GM23338 (cell line): ENCODE measurements at regions not wholly inside any gene's neighbourhood (a gene's known extent, or its start where the extent isn't known, plus 50 kb on each side); places are given as distances from the start of the nearest gene placed in this dataset.

Source experiments
- ATAC-seq: fragments of 200-7000 bp; cut with Tn5 transposase; 3 replicates; pipeline ENCODE4 v1.9.1; 2020
- DNase-seq: peaks from one replicate; pipeline ENCODE4 v3.0.0-alpha.2; 2015; ENCODE audit warnings: low spot score
- H2AFZ ChIP-seq: fragments of 200-600 bp; sonication (generic); 2 replicates; pipeline ENCODE4 v1.8.0; 2016; ENCODE audit warnings: antibody characterized with exemption, mild to moderate bottlenecking, moderate library complexity
- H3F3A ChIP-seq: fragments of 200-600 bp; sonication (generic); replicated peaks from 2 replicates; pipeline ENCODE4 v1.8.0; 2017; ENCODE audit warnings: antibody characterized with exemption, mixed run types, low read depth
- H3K27ac ChIP-seq: fragments of 200-600 bp; sonication (generic); 2 replicates; pipeline ENCODE4 v1.6.1; 2016; ENCODE audit warnings: low read depth
- H3K27me3 ChIP-seq: fragments of 200-600 bp; sonication (generic); 2 replicates; pipeline ENCODE4 v1.8.0; 2016; ENCODE audit warnings: mild to moderate bottlenecking, mixed run types, moderate library complexity; ENCODE audit not compliant: insufficient read depth
- H3K36me3 ChIP-seq: fragments of 200-600 bp; sonication (generic); 2 replicates; pipeline ENCODE4 v1.8.0; 2016; ENCODE audit warnings: mild to moderate bottlenecking; ENCODE audit not compliant: insufficient read depth
- H3K4me1 ChIP-seq: fragments of 200-600 bp; sonication (generic); 2 replicates; pipeline ENCODE4 v1.8.0; 2016; ENCODE audit warnings: mild to moderate bottlenecking, moderate library complexity; ENCODE audit not compliant: insufficient read depth
- H3K4me2 ChIP-seq: fragments of 200-600 bp; sonication (generic); 2 replicates; pipeline ENCODE4 v1.7.1; 2017; ENCODE audit warnings: mixed run types
- H3K4me3 ChIP-seq: fragments of 200-600 bp; sonication (generic); 2 replicates; pipeline ENCODE4 v1.6.1; 2016; ENCODE audit warnings: mixed run types
- H3K79me2 ChIP-seq: fragments of 200-600 bp; sonication (generic); replicated peaks from 2 replicates; pipeline ENCODE4 v1.8.0; 2017; ENCODE audit warnings: mild to moderate bottlenecking; ENCODE audit not compliant: insufficient read depth
- H3K9me2 ChIP-seq: fragments of 200-600 bp; sonication (generic); 2 replicates; pipeline ENCODE4 v1.8.0; 2017; ENCODE audit not compliant: insufficient read depth
- H4K20me1 ChIP-seq: fragments of 200-600 bp; sonication (generic); replicated peaks from 2 replicates; pipeline ENCODE4 v1.8.0; 2017; ENCODE audit warnings: mild to moderate bottlenecking; ENCODE audit not compliant: insufficient read depth
- H3K27ac Mint-ChIP-seq: 2 replicates; pipeline ENCODE4 v1.8.0; 2020; ENCODE audit warnings: inconsistent platforms, mild to moderate bottlenecking, moderate library complexity, mixed read lengths
- H3K27me3 Mint-ChIP-seq: 3 replicates; pipeline ENCODE4 v1.8.0; 2022; ENCODE audit warnings: low read depth, mild to moderate bottlenecking, moderate library complexity, mixed read lengths, inconsistent platforms; ENCODE audit not compliant: insufficient read depth, poor library complexity
- H3K36me3 Mint-ChIP-seq: 3 replicates; pipeline ENCODE4 v1.8.0; 2021; ENCODE audit warnings: low read depth, mild to moderate bottlenecking, inconsistent platforms, moderate library complexity, mixed read lengths
- H3K4me1 Mint-ChIP-seq: 3 replicates; pipeline ENCODE4 v1.8.0; 2020; ENCODE audit warnings: mild to moderate bottlenecking, inconsistent platforms, mixed read lengths
- H3K4me3 Mint-ChIP-seq: 3 replicates; pipeline ENCODE4 v1.8.0; 2021; ENCODE audit warnings: moderate library complexity, mild to moderate bottlenecking, inconsistent platforms, mixed read lengths
- H3K9me3 Mint-ChIP-seq: 3 replicates; pipeline ENCODE4 v1.8.0; 2020; ENCODE audit warnings: moderate library complexity, mild to moderate bottlenecking, inconsistent platforms, mixed read lengths
- CREB1 ChIP-seq: fragments of 250-450 bp; sonication (Bioruptor Pico); IDR thresholded peaks from 2 replicates; pipeline ENCODE4 v1.5.0; 2020; ENCODE audit warnings: low read depth, mild to moderate bottlenecking, moderate library complexity
- EZH2 ChIP-seq: fragments of 200-600 bp; sonication (generic); IDR thresholded peaks from one replicate; pipeline ENCODE4 v1.8.0; 2017; ENCODE audit warnings: antibody characterized with exemption, mild to moderate bottlenecking, low read depth; ENCODE audit not compliant: unreplicated experiment
- JUNB ChIP-seq: IDR thresholded peaks from one replicate; pipeline ENCODE4 v1.6.1; 2016; ENCODE audit warnings: antibody characterized with exemption; ENCODE audit not compliant: unreplicated experiment
- NANOG ChIP-seq: IDR thresholded peaks from 2 replicates; pipeline ENCODE4 v1.6.1; 2016; ENCODE audit warnings: antibody characterized with exemption, borderline replicate concordance
- POLR2AphosphoS5 ChIP-seq: IDR thresholded peaks from 2 replicates; pipeline ENCODE4 v1.6.1; 2016; ENCODE audit warnings: antibody characterized with exemption, low read depth
- STAT1 ChIP-seq: IDR thresholded peaks from one replicate; pipeline ENCODE4 v1.6.1; 2016; ENCODE audit warnings: antibody characterized with exemption; ENCODE audit not compliant: unreplicated experiment
- ZNF114 ChIP-seq: fragments of 250-450 bp; sonication (Bioruptor Pico); IDR thresholded peaks from 2 replicates; pipeline ENCODE4 v1.5.0; 2020; ENCODE audit warnings: mild to moderate bottlenecking, moderate library complexity
- ZNF331 ChIP-seq: fragments of 250-450 bp; sonication (Bioruptor Pico); IDR thresholded peaks from 2 replicates; pipeline ENCODE4 v1.5.0; 2020; ENCODE audit warnings: low read depth, mild to moderate bottlenecking, moderate library complexity
- TF ChIP-seq, protein P1 (sequence below): fragments of 250-450 bp; sonication (Bioruptor Pico); IDR thresholded peaks from 2 replicates; pipeline ENCODE4 v1.5.0; 2020; ENCODE audit warnings: mild to moderate bottlenecking, moderate library complexity
- TF ChIP-seq, protein P2 (sequence below), 2 experiments: fragments of 200-600 bp in 1 of 2; sonication (generic) in 1 of 2; conservative IDR thresholded peaks; 2 replicates each; pipeline versions ENCODE4 v1.5.1 to v1.6.1; 2016 to 2017; ENCODE audit warnings: antibody characterized with exemption in 2 of 2, low read depth in 2 of 2, mild to moderate bottlenecking in 2 of 2, moderate library complexity in 1 of 2
- TF ChIP-seq, protein P3 (sequence below): IDR thresholded peaks from 2 replicates; pipeline ENCODE4 v1.6.1; 2016; ENCODE audit warnings: antibody characterized with exemption

DNA sequence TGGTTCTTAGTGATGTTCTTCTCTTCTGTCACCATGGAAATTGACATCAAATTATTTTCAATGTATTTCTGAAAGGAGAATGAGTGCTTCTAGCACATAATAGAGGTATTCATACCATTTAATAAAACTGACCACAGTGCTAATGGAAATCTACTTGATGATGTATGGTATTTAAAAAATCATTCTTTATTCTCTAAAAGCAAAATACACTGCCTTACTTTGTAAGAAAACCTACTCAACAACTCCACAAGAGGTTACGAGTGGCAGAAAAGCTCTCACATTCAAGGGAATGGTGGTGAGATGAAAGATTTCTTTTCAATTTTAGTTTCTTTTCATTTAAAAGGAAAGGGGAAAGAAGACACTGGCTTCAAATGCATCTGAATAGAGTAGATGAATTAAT lies 382.3 kb upstream of the CHST9 start:
- no peak overlapping the region for H3K4me3 ChIP-seq
- no peak overlapping the region for H3K27ac ChIP-seq
- peaks cover 6% of the 10 kb centered on the region; the same call in 1 of the 3 replicates for H3K9me3 Mint-ChIP-seq
- H3K4me3 Mint-ChIP-seq = no peak overlapping the region
- H4K20me1 ChIP-seq = no peaks in the 10 kb centered on the region
- H3K36me3 Mint-ChIP-seq = peaks cover 26% of the 10 kb centered on the region; the same call in 2 of the 3 replicates
- ATAC-seq (no peak), DNase-seq (no peak)
- H3F3A ChIP-seq = peaks cover 12% of the 10 kb centered on the region; the same call in 1 of the 2 replicates
- H3K4me1 ChIP-seq = peaks cover 11% of the 10 kb centered on the region
- TF ChIP-seq, protein P1, sequence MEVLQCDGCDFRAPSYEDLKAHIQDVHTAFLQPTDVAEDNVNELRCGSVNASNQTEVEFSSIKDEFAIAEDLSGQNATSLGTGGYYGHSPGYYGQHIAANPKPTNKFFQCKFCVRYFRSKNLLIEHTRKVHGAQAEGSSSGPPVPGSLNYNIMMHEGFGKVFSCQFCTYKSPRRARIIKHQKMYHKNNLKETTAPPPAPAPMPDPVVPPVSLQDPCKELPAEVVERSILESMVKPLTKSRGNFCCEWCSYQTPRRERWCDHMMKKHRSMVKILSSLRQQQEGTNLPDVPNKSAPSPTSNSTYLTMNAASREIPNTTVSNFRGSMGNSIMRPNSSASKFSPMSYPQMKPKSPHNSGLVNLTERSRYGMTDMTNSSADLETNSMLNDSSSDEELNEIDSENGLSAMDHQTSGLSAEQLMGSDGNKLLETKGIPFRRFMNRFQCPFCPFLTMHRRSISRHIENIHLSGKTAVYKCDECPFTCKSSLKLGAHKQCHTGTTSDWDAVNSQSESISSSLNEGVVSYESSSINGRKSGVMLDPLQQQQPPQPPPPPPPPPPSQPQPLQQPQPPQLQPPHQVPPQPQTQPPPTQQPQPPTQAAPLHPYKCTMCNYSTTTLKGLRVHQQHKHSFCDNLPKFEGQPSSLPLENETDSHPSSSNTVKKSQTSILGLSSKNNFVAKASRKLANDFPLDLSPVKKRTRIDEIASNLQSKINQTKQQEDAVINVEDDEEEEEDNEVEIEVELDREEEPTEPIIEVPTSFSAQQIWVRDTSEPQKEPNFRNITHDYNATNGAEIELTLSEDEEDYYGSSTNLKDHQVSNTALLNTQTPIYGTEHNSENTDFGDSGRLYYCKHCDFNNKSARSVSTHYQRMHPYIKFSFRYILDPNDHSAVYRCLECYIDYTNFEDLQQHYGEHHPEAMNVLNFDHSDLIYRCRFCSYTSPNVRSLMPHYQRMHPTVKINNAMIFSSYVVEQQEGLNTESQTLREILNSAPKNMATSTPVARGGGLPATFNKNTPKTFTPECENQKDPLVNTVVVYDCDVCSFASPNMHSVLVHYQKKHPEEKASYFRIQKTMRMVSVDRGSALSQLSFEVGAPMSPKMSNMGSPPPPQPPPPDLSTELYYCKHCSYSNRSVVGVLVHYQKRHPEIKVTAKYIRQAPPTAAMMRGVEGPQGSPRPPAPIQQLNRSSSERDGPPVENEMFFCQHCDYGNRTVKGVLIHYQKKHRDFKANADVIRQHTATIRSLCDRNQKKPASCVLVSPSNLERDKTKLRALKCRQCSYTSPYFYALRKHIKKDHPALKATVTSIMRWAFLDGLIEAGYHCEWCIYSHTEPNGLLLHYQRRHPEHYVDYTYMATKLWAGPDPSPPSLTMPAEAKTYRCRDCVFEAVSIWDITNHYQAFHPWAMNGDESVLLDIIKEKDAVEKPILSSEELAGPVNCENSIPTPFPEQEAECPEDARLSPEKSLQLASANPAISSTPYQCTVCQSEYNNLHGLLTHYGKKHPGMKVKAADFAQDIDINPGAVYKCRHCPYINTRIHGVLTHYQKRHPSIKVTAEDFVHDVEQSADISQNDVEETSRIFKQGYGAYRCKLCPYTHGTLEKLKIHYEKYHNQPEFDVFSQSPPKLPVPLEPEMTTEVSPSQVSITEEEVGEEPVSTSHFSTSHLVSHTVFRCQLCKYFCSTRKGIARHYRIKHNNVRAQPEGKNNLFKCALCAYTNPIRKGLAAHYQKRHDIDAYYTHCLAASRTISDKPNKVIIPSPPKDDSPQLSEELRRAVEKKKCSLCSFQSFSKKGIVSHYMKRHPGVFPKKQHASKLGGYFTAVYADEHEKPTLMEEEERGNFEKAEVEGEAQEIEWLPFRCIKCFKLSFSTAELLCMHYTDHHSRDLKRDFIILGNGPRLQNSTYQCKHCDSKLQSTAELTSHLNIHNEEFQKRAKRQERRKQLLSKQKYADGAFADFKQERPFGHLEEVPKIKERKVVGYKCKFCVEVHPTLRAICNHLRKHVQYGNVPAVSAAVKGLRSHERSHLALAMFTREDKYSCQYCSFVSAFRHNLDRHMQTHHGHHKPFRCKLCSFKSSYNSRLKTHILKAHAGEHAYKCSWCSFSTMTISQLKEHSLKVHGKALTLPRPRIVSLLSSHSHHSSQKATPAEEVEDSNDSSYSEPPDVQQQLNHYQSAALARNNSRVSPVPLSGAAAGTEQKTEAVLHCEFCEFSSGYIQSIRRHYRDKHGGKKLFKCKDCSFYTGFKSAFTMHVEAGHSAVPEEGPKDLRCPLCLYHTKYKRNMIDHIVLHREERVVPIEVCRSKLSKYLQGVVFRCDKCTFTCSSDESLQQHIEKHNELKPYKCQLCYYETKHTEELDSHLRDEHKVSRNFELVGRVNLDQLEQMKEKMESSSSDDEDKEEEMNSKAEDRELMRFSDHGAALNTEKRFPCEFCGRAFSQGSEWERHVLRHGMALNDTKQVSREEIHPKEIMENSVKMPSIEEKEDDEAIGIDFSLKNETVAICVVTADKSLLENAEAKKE = no peak
- TF ChIP-seq STAT1 (no peak), POLR2AphosphoS5 (no peak), EZH2 (no peak)
- no peaks in the 10 kb centered on the region for H3K27me3 ChIP-seq
- H2AFZ ChIP-seq = no peak overlapping the region
- H3K4me2 ChIP-seq = no peak overlapping the region
- H3K79me2 ChIP-seq = no peaks in the 10 kb centered on the region
- H3K4me1 Mint-ChIP-seq = peaks cover 19% of the 10 kb centered on the region
- H3K27me3 Mint-ChIP-seq = peaks cover 5% of the 10 kb centered on the region
- H3K9me2 ChIP-seq = peaks cover 17% of the 10 kb centered on the region; the same call in 1 of the 2 replicates
- H3K27ac Mint-ChIP-seq = no peak overlapping the region
- H3K36me3 ChIP-seq = no peaks in the 10 kb centered on the region

DNA sequence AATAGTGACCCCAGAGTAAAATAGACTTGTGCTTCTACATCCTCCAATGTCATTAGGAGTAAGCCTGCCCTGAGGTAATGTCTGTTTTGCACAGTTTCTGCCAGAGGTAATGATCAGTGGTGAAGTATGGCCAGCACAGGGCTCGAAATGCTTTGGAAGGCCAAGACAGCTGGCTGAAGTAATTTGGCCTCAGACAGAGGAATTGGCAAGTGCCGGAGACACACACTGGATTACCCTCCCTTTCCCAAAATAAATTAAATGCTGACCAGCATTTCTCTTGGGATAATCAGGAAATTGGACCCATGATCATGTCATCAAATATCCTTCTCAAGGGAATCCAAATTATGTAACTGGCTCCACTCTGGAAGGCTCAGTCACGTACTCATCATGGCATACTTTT lies 379.0 kb upstream of the CHST9 start:
- H3K79me2 ChIP-seq = no peaks in the 10 kb centered on the region
- peaks cover 50% of the 10 kb centered on the region for H3K4me1 Mint-ChIP-seq
- H3K9me3 Mint-ChIP-seq = peaks cover 2% of the 10 kb centered on the region; the same call in 1 of the 3 replicates
- H3F3A ChIP-seq = peaks cover 13% of the 10 kb centered on the region; the same call in 1 of the 2 replicates
- DNase-seq (no peak), ATAC-seq (no peak)
- no peaks in the 10 kb centered on the region for H3K36me3 ChIP-seq
- H3K4me3 Mint-ChIP-seq = no peak overlapping the region
- no peaks in the 10 kb centered on the region for H3K27me3 ChIP-seq
- H3K4me2 ChIP-seq = no peak overlapping the region
- peaks cover 13% of the 10 kb centered on the region; the same call in 1 of the 2 replicates for H3K9me2 ChIP-seq
- peaks cover 37% of the 10 kb centered on the region for H3K4me1 ChIP-seq
- no peaks in the 10 kb centered on the region for H4K20me1 ChIP-seq
- peaks cover 13% of the 10 kb centered on the region; the same call in 2 of the 3 replicates for H3K36me3 Mint-ChIP-seq
- H3K4me3 ChIP-seq = no peak overlapping the region
- peaks cover 2% of the 10 kb centered on the region for H3K27me3 Mint-ChIP-seq
- no peak for TF ChIP-seq NANOG
- TF ChIP-seq, protein P2, sequence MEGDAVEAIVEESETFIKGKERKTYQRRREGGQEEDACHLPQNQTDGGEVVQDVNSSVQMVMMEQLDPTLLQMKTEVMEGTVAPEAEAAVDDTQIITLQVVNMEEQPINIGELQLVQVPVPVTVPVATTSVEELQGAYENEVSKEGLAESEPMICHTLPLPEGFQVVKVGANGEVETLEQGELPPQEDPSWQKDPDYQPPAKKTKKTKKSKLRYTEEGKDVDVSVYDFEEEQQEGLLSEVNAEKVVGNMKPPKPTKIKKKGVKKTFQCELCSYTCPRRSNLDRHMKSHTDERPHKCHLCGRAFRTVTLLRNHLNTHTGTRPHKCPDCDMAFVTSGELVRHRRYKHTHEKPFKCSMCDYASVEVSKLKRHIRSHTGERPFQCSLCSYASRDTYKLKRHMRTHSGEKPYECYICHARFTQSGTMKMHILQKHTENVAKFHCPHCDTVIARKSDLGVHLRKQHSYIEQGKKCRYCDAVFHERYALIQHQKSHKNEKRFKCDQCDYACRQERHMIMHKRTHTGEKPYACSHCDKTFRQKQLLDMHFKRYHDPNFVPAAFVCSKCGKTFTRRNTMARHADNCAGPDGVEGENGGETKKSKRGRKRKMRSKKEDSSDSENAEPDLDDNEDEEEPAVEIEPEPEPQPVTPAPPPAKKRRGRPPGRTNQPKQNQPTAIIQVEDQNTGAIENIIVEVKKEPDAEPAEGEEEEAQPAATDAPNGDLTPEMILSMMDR (conservative IDR thresholded peaks at IDR 0.05; ENCODE audit: low read depth in 2 of 2) = no peak
- no peak for TF ChIP-seq ZNF331 (CRISPR knock-in tag)
- no peak for TF ChIP-seq STAT1
- TF ChIP-seq CREB1 (CRISPR knock-in tag) = no peak
- TF ChIP-seq, protein P3, sequence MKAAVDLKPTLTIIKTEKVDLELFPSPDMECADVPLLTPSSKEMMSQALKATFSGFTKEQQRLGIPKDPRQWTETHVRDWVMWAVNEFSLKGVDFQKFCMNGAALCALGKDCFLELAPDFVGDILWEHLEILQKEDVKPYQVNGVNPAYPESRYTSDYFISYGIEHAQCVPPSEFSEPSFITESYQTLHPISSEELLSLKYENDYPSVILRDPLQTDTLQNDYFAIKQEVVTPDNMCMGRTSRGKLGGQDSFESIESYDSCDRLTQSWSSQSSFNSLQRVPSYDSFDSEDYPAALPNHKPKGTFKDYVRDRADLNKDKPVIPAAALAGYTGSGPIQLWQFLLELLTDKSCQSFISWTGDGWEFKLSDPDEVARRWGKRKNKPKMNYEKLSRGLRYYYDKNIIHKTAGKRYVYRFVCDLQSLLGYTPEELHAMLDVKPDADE = no peak
- TF ChIP-seq POLR2AphosphoS5 = no peak
- TF ChIP-seq JUNB = no peak
- no peak for TF ChIP-seq ZNF114 (CRISPR knock-in tag)
- H3K27ac Mint-ChIP-seq = no peak overlapping the region; the same call in 1 of the 2 replicates
- no peak overlapping the region for H3K27ac ChIP-seq
- H2AFZ ChIP-seq = no peak overlapping the region
